DMS 273 (cell line): ENCODE measurements at regions not wholly inside any gene's neighbourhood (a gene's known extent, or its start where the extent isn't known, plus 50 kb on each side); places are given as distances from the start of the nearest gene placed in this dataset.
"Not testable (repeated sequence)": the region's sequence is repeated elsewhere in the genome, so short reads cannot be mapped to it uniquely, and the experiment has no call there.

Experiments
- DNase-seq: peaks from one replicate; lab custom pipeline; 2025; ENCODE audit not compliant: unreplicated experiment; lab: John Stamatoyannopoulos, UW

GRCh38 chr2:18991177-18992168, 366.9 kb downstream of the OSR1 start:
- DNase-seq, result peak; percentile 94

GRCh38 chr2:18988631-18989232, 369.7 kb downstream of the OSR1 start:
- no peak for DNase-seq

- peak; percentile 85 for DNase-seq
These were observed 370.8 kb downstream of the OSR1 start for GRCh38 chr2:18987592-18988073.

- no peak for DNase-seq
These were observed 371.4 kb downstream of the OSR1 start for GRCh38 chr2:18987016-18987415.

GRCh38 chr2:18986046-18986445, 372.4 kb downstream of the OSR1 start:
- DNase-seq, result no peak

- DNase-seq, result no peak
These were observed 377.5 kb downstream of the OSR1 start for GRCh38 chr2:18980786-18981430.

GRCh38 chr2:18980104-18980785, 378.2 kb downstream of the OSR1 start:
- DNase-seq, result no peak

- DNase-seq, result no peak
These were observed 381.0 kb downstream of the OSR1 start for GRCh38 chr2:18977409-18977808.

- no peak for DNase-seq
These were observed 382.1 kb downstream of the OSR1 start for GRCh38 chr2:18976168-18976961.

GRCh38 chr2:18975506-18976167, 382.8 kb downstream of the OSR1 start:
- no peak for DNase-seq

- no peak for DNase-seq
These were observed 382.3 kb upstream of the NT5C1B start for GRCh38 chr2:18971628-18972027.

- DNase-seq, result no peak
These were observed 381.7 kb upstream of the NT5C1B start for GRCh38 chr2:18971069-18971378.

- DNase-seq, result no peak
These were observed 376.8 kb upstream of the NT5C1B start for GRCh38 chr2:18966131-18966530.

- DNase-seq, result not testable (repeated sequence)
These were observed 374.4 kb upstream of the NT5C1B start for GRCh38 chr2:18963739-18964256.

- no peak for DNase-seq
These were observed 372.6 kb upstream of the NT5C1B start for GRCh38 chr2:18961991-18962421.

- no peak for DNase-seq
These were observed 370.8 kb upstream of the NT5C1B start for GRCh38 chr2:18959952-18960717.

- DNase-seq, result no peak
These were observed 369.8 kb upstream of the NT5C1B start for GRCh38 chr2:18959200-18959599.

- DNase-seq, result no peak
These were observed 368.5 kb upstream of the NT5C1B start for GRCh38 chr2:18957909-18958308.

- DNase-seq, result no peak
These were observed 361.0 kb upstream of the NT5C1B start for GRCh38 chr2:18950361-18950851.
